HUES64 (cell line): ENCODE measurements at regions not wholly inside any gene's neighbourhood (a gene's known extent, or its start where the extent isn't known, plus 50 kb on each side); places are given as distances from the start of the nearest gene placed in this dataset.
"Not testable (repeated sequence)": the region's sequence is repeated elsewhere in the genome, so short reads cannot be mapped to it uniquely, and the experiment has no call there.

Experiments
- H3K27ac ChIP-seq: 2 replicates; pipeline ENCODE4 v1.7.0; 2013; ENCODE audit warnings: low read depth, low read length, inconsistent platforms
- H3K27me3 ChIP-seq: 2 replicates; pipeline ENCODE4 v1.6.1; 2013; ENCODE audit warnings: mild to moderate bottlenecking, low read length; ENCODE audit not compliant: insufficient read depth
- H3K36me3 ChIP-seq: 2 replicates; pipeline ENCODE4 v1.6.1; 2013; ENCODE audit warnings: mild to moderate bottlenecking, low read length; ENCODE audit not compliant: insufficient read depth
- H3K4me1 ChIP-seq: 2 replicates; pipeline ENCODE4 v1.6.1; 2013; ENCODE audit warnings: mild to moderate bottlenecking, low read length, moderate library complexity; ENCODE audit not compliant: insufficient read depth
- H3K4me3 ChIP-seq: 2 replicates; pipeline ENCODE4 v1.5.1; 2013; ENCODE audit warnings: mild to moderate bottlenecking, low read length, moderate library complexity
- H3K9ac ChIP-seq: 2 replicates; pipeline ENCODE4 v1.6.1; 2013; ENCODE audit warnings: mild to moderate bottlenecking, low read depth, low read length
- H3K9me3 ChIP-seq: 2 replicates; pipeline ENCODE4 v1.6.1; 2013; ENCODE audit warnings: low read depth, low read length; ENCODE audit not compliant: insufficient read depth
- WGBS: fragments of 150-250, 120-280 bp; methylation state at CpG from one replicate; pipeline ENCODE4 v1.1.7; 2013; ENCODE audit warnings: missing lambda C conversion rate; 5-methylcytosine and 5-hydroxymethylcytosine counted together

DNA sequence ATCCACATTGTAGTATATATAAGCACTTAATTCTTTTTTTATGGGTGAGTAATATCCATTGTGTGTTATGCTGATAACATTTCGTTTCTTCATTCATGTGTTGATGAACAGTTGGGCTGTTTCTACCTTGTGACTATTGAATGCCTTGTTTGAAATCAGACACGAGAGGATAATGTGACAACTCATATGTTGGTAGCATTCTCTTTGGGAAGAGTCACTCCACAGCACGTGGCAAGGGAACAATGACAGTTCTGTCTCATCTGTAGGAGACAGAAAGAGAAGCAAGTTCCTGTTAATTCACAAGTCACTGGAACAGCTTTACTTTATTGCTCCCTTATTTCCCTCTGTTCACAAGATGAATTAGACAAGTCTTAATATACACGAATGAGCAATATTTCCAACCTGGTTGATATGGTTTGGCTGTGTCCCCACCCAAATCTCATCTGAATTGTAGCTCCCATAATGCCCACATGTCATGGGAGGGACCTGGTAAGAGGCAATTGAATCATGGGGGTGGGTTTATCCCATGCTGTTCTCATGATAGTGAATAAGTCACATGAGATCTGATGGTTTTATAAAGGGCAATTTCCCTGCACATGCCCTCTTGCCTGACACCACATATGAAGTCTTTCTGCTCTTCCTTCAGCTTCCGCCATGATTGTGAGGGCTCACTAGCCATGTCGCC, 125.3 kb downstream of the SEC23IP start:
- Histone ChIP-seq H3K27me3 (no peaks in the 10 kb centered on the region), H3K27ac (no peak overlapping the region), H3K36me3 (no peaks in the 10 kb centered on the region), H3K4me1 (no peaks in the 10 kb centered on the region), H3K9me3 (no peaks in the 10 kb centered on the region), H3K9ac (no peak overlapping the region), H3K4me3 (no peak overlapping the region)
- 72% methylated on average over 6 of the region's 6 CpGs for WGBS

DNA sequence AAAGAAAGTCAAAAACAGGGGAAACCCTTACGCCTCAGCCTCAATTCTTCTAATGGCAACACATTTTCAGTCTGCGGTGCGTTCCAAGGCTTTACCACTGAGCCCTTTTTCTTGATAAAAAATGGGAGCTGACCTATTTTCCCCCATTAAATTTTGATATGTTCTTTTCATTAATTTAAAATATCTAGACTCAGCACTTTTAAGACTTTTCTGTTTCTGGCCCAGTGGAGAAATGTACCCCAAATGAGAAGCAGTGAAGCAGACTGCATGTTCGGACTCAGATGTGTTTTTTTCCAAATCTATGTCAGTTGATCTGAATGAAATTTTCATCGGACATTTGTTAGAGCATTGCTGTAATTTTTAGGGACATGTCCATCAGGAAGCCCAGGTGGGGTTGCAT, 126.2 kb downstream of the SEC23IP start:
- no peaks in the 10 kb centered on the region for H3K4me1 ChIP-seq
- no peak overlapping the region for H3K4me3 ChIP-seq
- no peak overlapping the region for H3K27ac ChIP-seq
- no peaks in the 10 kb centered on the region for H3K27me3 ChIP-seq
- 97% methylated on average over 5 of the region's 5 CpGs for WGBS
- H3K36me3 ChIP-seq: no peaks in the 10 kb centered on the region
- no peak overlapping the region for H3K9ac ChIP-seq
- H3K9me3 ChIP-seq: no peaks in the 10 kb centered on the region

DNA sequence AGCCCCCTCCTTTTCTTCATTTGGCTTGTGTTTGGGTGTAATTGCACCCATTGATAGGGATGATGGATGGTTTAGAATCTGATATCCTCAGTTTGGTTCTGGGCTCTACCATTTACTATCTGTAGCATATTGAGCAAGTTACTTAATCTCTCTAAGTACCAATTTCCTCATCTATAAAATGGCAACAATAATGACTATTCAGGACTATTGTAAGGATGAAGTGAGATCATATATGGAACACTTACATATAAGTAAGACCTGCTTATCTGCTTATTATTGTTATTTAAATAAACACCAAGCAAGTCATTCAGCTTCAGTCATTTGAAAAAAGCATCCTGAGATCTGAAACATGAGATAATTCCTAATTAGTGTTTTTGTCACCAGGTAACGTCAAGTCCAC, 127.0 kb downstream of the SEC23IP start:
- WGBS: 97% methylated on average over 1 of the region's 1 CpG
- Histone ChIP-seq H3K4me1 (no peaks in the 10 kb centered on the region), H3K27ac (no peak overlapping the region), H3K36me3 (no peaks in the 10 kb centered on the region), H3K4me3 (no peak overlapping the region), H3K9me3 (no peaks in the 10 kb centered on the region), H3K9ac (no peak overlapping the region), H3K27me3 (no peaks in the 10 kb centered on the region)

DNA sequence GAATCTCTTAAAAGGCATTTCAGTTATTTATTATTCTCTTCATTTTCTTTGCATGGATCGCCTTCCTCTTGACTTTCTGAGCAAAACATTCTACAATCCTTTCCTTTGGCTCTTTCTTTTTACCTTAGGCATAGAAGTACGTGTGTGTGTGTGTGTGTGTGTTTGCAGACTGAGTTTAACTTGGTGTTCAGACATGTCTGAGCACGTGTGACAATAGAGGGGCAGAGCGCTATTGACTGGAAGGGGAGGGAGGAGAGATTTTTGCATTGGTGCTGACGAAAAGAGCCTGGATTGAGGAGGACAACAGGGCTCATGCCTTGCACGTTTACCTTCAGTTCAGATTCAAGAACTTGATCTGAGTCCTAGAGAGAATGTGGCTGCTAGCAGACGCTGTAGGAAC, 129.8 kb downstream of the SEC23IP start:
- WGBS: 81% methylated on average over 7 of the region's 7 CpGs

GRCh38 chr10:120034236-120034635, 141.7 kb downstream of the SEC23IP start:
- Histone ChIP-seq H3K36me3 (no peaks in the 10 kb centered on the region), H3K4me3 (no peak overlapping the region), H3K27me3 (no peaks in the 10 kb centered on the region), H3K9ac (no peak overlapping the region), H3K9me3 (no peaks in the 10 kb centered on the region), H3K4me1 (peaks cover 7% of the 10 kb centered on the region), H3K27ac (no peak overlapping the region)
- WGBS: 89% methylated on average over 1 of the region's 1 CpG

More for the DNA sequence above, 129.8 kb downstream of the SEC23IP start:
- Histone ChIP-seq H3K4me3 (no peak overlapping the region), H3K36me3 (no peaks in the 10 kb centered on the region), H3K9ac (no peak overlapping the region), H3K4me1 (no peaks in the 10 kb centered on the region), H3K27ac (no peak overlapping the region), H3K27me3 (no peaks in the 10 kb centered on the region), H3K9me3 (no peaks in the 10 kb centered on the region)

DNA sequence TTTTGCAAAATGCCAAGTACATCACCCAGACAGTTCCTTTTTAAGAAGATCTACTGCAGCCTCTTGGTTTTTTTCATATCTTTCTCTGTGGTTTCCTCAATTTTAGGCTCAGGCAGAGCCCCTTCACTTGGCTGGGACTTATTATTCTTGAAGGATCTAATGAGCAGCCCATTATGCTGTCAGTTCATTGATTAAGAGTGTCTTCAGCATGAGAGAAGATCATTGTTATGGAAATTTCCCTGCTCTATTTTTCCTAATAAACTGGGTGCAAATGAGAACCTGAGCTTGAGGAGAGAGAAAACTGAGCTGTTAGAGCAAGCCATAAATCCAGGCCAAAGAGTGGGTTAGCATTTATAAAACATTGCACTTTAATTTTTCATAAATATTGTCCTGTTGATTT, 146.5 kb downstream of the SEC23IP start:
- Histone ChIP-seq H3K27ac (no peak overlapping the region), H3K4me1 (peaks cover 7% of the 10 kb centered on the region), H3K9ac (no peak overlapping the region), H3K36me3 (no peaks in the 10 kb centered on the region), H3K27me3 (no peaks in the 10 kb centered on the region), H3K4me3 (no peak overlapping the region), H3K9me3 (no peaks in the 10 kb centered on the region)

GRCh38 chr10:120039826-120040225, 147.3 kb downstream of the SEC23IP start:
- no peak overlapping the region for H3K27ac ChIP-seq
- 92% methylated on average over 6 of the region's 6 CpGs for WGBS
- no peaks in the 10 kb centered on the region for H3K36me3 ChIP-seq
- no peak overlapping the region for H3K9ac ChIP-seq
- no peaks in the 10 kb centered on the region for H3K9me3 ChIP-seq
- H3K4me1 ChIP-seq: peaks cover 7% of the 10 kb centered on the region
- no peaks in the 10 kb centered on the region for H3K27me3 ChIP-seq
- H3K4me3 ChIP-seq: no peak overlapping the region

DNA sequence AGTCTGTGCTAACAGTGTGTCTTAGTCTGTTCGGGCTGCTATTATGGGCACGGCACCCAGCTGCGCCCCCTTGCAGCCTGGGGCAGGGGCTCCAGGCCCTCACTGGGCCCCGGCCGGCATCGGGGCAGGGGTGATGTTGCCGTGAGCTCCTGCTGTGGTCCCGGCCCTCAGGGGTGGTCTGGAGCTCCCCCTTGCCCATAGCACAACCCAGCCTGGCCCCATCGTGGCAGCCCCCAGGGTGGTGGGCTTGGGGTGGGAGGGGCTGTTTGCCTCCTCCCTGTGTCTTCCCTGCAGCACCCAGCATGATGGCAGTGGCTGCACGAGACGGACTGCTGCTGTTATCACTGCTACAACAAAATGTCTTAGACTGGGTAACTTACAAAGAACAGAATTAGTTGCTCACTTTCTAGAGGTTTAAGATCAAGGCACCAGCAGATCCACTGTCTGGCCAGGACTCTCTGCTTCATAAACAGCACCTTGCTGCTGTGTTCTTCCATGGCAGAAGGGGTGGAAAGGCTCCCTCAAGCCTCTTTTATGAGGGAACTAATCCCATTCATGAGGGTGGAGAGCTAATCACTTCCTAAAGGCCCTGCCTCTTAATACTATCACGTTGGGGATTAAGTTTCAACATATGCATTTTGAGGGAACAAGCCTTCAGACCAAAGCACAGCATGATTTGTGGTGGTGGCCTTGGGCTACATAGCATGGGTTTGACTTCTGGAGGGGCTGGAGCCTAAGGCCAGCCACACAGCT, 149.5 kb downstream of the SEC23IP start:
- H3K9me3 ChIP-seq: no peaks in the 10 kb centered on the region
- H3K27ac ChIP-seq: no peak overlapping the region
- peaks cover 7% of the 10 kb centered on the region for H3K4me1 ChIP-seq
- 86% methylated on average over 12 of the region's 12 CpGs for WGBS
- H3K36me3 ChIP-seq: no peaks in the 10 kb centered on the region
- no peak overlapping the region for H3K9ac ChIP-seq
- H3K4me3 ChIP-seq: no peak overlapping the region
- no peaks in the 10 kb centered on the region for H3K27me3 ChIP-seq

- H3K9me3 ChIP-seq: 0 out of 2 replicates have a peak, but pooled peaks cover 2% of the 10 kb centered on the region
- no peak overlapping the region for H3K27ac ChIP-seq
- H3K4me3 ChIP-seq: no peak overlapping the region
- H3K4me1 ChIP-seq: peaks cover 7% of the 10 kb centered on the region
- no peak overlapping the region for H3K9ac ChIP-seq
- no peaks in the 10 kb centered on the region for H3K36me3 ChIP-seq
- H3K27me3 ChIP-seq: no peaks in the 10 kb centered on the region
Observed at GRCh38 chr10:120042705-120043104, 150.2 kb downstream of the SEC23IP start.

GRCh38 chr10:120047373-120047772, 154.8 kb downstream of the SEC23IP start:
- not testable (repeated sequence) for H3K9ac ChIP-seq, H3K27ac ChIP-seq, H3K4me1 ChIP-seq, H3K27me3 ChIP-seq, H3K9me3 ChIP-seq, H3K4me3 ChIP-seq, H3K36me3 ChIP-seq
- 94% methylated on average over 7 of the region's 7 CpGs for WGBS

GRCh38 chr10:120047926-120048325, 155.4 kb downstream of the SEC23IP start:
- Histone ChIP-seq H3K4me3 (no peak overlapping the region), H3K9ac (no peak overlapping the region), H3K27me3 (no peaks in the 10 kb centered on the region), H3K9me3 (0 out of 2 replicates have a peak, but pooled peaks cover 2% of the 10 kb centered on the region), H3K36me3 (no peaks in the 10 kb centered on the region), H3K27ac (no peak overlapping the region), H3K4me1 (peaks cover 4% of the 10 kb centered on the region; the same call in 1 of the 2 replicates)
